Esophagus muscularis mucosa (tissue), 4 donors: ENCODE measurements at regions not wholly inside any gene's neighbourhood (a gene's known extent, or its start where the extent isn't known, plus 50 kb on each side); places are given as distances from the start of the nearest gene placed in this dataset.

Experiments used
- DNase-seq: peaks from one replicate; pipeline ENCODE4 v3.0.0-alpha.2; 2017; ENCODE audit errors: extremely low spot score
- H3K27ac ChIP-seq, 4 donors: fragments of 200-600 bp; sonication (generic); replicated peaks in 1 of 4; 1 replicate in 3 of 4; 2 replicates in 1 of 4; pipeline ENCODE4 v1.5.1; 2016 to 2019; ENCODE audit warnings: mild to moderate bottlenecking in 1 of 4
- H3K27me3 ChIP-seq, 4 donors: fragments of 200-600 bp; sonication (generic); one replicate each; pipeline versions ENCODE4 v1.5.1 to v1.6.0; 2016 to 2019
- H3K36me3 ChIP-seq, 4 donors: fragments of 200-600 bp; sonication (generic); one replicate each; pipeline ENCODE4 v1.5.1; 2016 to 2019
- H3K4me1 ChIP-seq, 4 donors: fragments of 200-600 bp; sonication (generic); one replicate each; pipeline ENCODE4 v1.5.1; 2016 to 2019
- H3K4me3 ChIP-seq, 4 donors: fragments of 200-600 bp; sonication (generic); 1 replicate in 2 of 4; 2 replicates in 2 of 4; pipeline ENCODE4 v1.5.1; 2016 to 2019; ENCODE audit warnings: mild to moderate bottlenecking in 4 of 4, moderate library complexity in 1 of 4
- H3K9me3 ChIP-seq, 4 donors: fragments of 200-600 bp; sonication (generic); 1 replicate in 3 of 4; 2 replicates in 1 of 4; pipeline ENCODE4 v1.5.1; 2016 to 2019
- EP300 ChIP-seq: sonication (generic); formaldehyde crosslinking; IDR thresholded peaks from one replicate; pipeline ENCODE4 v1.6.1; 2017; ENCODE audit warnings: antibody characterized with exemption
- POLR2A ChIP-seq: fragments of 450-650 bp; IDR thresholded peaks from one replicate; pipeline ENCODE4 v1.6.1; 2017; ENCODE audit warnings: antibody characterized with exemption, moderate library complexity, mild to moderate bottlenecking, low read depth
- POLR2AphosphoS5 ChIP-seq, 2 donors: sonication (generic); formaldehyde crosslinking; IDR thresholded peaks; one replicate each; pipeline ENCODE4 v1.6.1; 2017; ENCODE audit warnings: antibody characterized with exemption in 2 of 2
- WGBS: methylation state at CpG from one replicate; pipeline ENCODE4 v1.1.5; 2018; 5-methylcytosine and 5-hydroxymethylcytosine counted together
- intact Hi-C: fragments of 100-400 bp; cut with DNase I; formaldehyde crosslinking; loops from one replicate; pipeline ENCODE4 v1.15.1; 2023
- TF ChIP-seq, protein P1 (sequence below), 3 experiments: fragments of 200-600 bp in 2 of 3; fragments of 450-650 bp in 1 of 3; sonication (generic) in 2 of 3; IDR thresholded peaks; one replicate each; pipeline ENCODE4 v1.5.1; 2017 to 2019; ENCODE audit warnings: antibody characterized with exemption in 3 of 3, mild to moderate bottlenecking in 2 of 3, moderate library complexity in 1 of 3

- no peak overlapping the region for H3K4me3 ChIP-seq
- no peak for TF ChIP-seq EP300
- no peak for TF ChIP-seq POLR2A
- TF ChIP-seq, protein P1, sequence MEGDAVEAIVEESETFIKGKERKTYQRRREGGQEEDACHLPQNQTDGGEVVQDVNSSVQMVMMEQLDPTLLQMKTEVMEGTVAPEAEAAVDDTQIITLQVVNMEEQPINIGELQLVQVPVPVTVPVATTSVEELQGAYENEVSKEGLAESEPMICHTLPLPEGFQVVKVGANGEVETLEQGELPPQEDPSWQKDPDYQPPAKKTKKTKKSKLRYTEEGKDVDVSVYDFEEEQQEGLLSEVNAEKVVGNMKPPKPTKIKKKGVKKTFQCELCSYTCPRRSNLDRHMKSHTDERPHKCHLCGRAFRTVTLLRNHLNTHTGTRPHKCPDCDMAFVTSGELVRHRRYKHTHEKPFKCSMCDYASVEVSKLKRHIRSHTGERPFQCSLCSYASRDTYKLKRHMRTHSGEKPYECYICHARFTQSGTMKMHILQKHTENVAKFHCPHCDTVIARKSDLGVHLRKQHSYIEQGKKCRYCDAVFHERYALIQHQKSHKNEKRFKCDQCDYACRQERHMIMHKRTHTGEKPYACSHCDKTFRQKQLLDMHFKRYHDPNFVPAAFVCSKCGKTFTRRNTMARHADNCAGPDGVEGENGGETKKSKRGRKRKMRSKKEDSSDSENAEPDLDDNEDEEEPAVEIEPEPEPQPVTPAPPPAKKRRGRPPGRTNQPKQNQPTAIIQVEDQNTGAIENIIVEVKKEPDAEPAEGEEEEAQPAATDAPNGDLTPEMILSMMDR (IDR thresholded peaks at IDR 0.05): no peak
- no peak for TF ChIP-seq POLR2AphosphoS5 (IDR thresholded peaks at IDR 0.05)
- intact Hi-C loops: no loop called here
Observed at GRCh38 chr6:141173529-141173928, 959.2 kb upstream of the GJE1 start.

DNA sequence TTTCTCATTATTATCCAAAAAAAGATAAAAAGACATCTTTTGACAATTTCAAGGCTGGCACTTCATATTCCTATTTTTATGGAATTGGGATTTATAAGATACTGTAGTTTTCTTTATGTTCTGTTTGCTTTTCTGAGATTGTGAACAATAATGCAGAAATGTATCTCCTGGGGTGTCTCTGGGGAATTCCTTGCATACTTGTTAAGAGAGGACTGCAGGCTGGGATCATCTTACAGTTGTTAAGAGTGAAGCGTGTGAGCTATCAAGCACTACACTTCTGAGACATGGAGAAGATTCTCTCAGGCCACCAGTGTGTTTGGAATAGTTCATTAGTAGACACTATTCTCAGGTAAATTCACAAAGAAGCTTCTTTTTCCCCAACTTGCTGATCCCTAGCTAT, 963.3 kb upstream of the GJE1 start:
- no peaks in the 10 kb centered on the region for H3K4me1 ChIP-seq
- no peaks in the 10 kb centered on the region for H3K36me3 ChIP-seq
- H3K9me3 ChIP-seq: no peaks in the 10 kb centered on the region
- intact Hi-C loops: no loop called here
- no peak overlapping the region for H3K4me3 ChIP-seq
- DNase-seq: no peak
- no peak for TF ChIP-seq EP300
- no peak for TF ChIP-seq POLR2A
- TF ChIP-seq POLR2AphosphoS5 (IDR thresholded peaks at IDR 0.05): no peak
- TF ChIP-seq, protein P1 (IDR thresholded peaks at IDR 0.05): no peak
- WGBS: 95% methylated on average over 1 of the region's 1 CpG
- no peak overlapping the region for H3K27ac ChIP-seq
- no peaks in the 10 kb centered on the region for H3K27me3 ChIP-seq

More at GRCh38 chr6:141173529-141173928, 959.2 kb upstream of the GJE1 start:
- DNase-seq: no peak
- H3K9me3 ChIP-seq: peaks cover 0 to 15% (median 4%) of the 10 kb centered on the region in 4 donors
- H3K27me3 ChIP-seq: no peaks in the 10 kb centered on the region
- H3K27ac ChIP-seq: no peak overlapping the region
- no peaks in the 10 kb centered on the region for H3K4me1 ChIP-seq
- no peaks in the 10 kb centered on the region for H3K36me3 ChIP-seq

- no peaks in the 10 kb centered on the region for H3K36me3 ChIP-seq
- WGBS: 92% methylated on average over 10 of the region's 20 CpGs
- H3K27ac ChIP-seq: no peak overlapping the region
- no peaks in the 10 kb centered on the region for H3K27me3 ChIP-seq
- no peak overlapping the region for H3K4me3 ChIP-seq
- H3K4me1 ChIP-seq: no peaks in the 10 kb centered on the region
- TF ChIP-seq, protein P1 (IDR thresholded peaks at IDR 0.05): no peak
- TF ChIP-seq POLR2A (no peak), EP300 (no peak), POLR2AphosphoS5 (IDR thresholded peaks at IDR 0.05) (no peak)
- intact Hi-C loops: no loop called here
- no peaks in the 10 kb centered on the region for H3K9me3 ChIP-seq
- DNase-seq: no peak
Observed at GRCh38 chr6:141167945-141168344, 964.8 kb upstream of the GJE1 start.

DNA sequence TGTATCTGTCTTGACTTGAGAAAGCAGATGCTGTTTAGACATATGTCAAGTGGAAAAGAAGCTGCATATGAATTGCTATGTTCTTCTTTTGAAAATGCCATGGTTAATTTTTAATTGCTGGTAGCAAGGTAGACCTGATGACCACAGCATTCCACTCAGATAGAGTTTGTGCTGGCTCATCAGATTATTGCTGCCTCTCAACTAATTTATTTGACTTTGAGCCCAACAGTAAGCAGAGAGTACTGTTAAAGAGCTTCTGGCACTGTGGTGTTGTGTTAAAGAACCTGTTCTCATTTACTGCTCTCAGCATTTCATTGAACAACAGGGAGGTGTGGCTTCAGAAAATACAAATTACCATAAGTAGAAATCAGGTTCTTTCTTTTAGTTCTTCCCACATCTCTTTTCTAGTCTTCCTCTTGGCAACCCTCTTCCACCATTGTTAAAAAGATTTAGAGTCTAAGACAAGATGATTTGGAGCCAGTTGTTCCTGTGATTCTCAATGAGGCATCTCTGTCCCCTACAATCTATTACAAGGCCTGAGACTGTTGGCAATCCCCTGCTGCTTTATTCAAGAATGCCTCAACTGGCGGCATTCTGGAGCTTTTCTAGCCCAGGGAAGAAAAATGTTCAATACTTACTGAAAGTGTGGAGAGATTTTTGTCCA, 967.6 kb upstream of the GJE1 start:
- TF ChIP-seq POLR2AphosphoS5 (IDR thresholded peaks at IDR 0.05) (no peak), POLR2A (no peak), EP300 (no peak)
- TF ChIP-seq, protein P1 (IDR thresholded peaks at IDR 0.05): no peak
- DNase-seq: no peak
- no peak overlapping the region for H3K27ac ChIP-seq
- WGBS: 92% methylated on average over 1 of the region's 1 CpG
- no peaks in the 10 kb centered on the region for H3K4me1 ChIP-seq
- intact Hi-C loops: no loop called here
- H3K27me3 ChIP-seq: no peaks in the 10 kb centered on the region
- no peak overlapping the region for H3K4me3 ChIP-seq
- no peaks in the 10 kb centered on the region for H3K36me3 ChIP-seq
- no peaks in the 10 kb centered on the region for H3K9me3 ChIP-seq
